ENCODE measurements at regions not wholly inside any gene's neighbourhood (a gene's known extent, or its start where the extent isn't known, plus 50 kb on each side); places are given as distances from the start of the nearest gene placed in this dataset.

GRCh38 chr2:204135752-204136151 is 199.2 kb downstream of the ICOS start:
- TF ChIP-seq, protein P1, sequence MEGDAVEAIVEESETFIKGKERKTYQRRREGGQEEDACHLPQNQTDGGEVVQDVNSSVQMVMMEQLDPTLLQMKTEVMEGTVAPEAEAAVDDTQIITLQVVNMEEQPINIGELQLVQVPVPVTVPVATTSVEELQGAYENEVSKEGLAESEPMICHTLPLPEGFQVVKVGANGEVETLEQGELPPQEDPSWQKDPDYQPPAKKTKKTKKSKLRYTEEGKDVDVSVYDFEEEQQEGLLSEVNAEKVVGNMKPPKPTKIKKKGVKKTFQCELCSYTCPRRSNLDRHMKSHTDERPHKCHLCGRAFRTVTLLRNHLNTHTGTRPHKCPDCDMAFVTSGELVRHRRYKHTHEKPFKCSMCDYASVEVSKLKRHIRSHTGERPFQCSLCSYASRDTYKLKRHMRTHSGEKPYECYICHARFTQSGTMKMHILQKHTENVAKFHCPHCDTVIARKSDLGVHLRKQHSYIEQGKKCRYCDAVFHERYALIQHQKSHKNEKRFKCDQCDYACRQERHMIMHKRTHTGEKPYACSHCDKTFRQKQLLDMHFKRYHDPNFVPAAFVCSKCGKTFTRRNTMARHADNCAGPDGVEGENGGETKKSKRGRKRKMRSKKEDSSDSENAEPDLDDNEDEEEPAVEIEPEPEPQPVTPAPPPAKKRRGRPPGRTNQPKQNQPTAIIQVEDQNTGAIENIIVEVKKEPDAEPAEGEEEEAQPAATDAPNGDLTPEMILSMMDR (IDR thresholded peaks at IDR 0.05): no peak
- TF ChIP-seq EP300 (IDR thresholded peaks at IDR 0.05) (no peak), POLR2A (IDR thresholded peaks at IDR 0.05) (no peak)

Measured in stomach (tissue), 4 donors.